ENCODE measurements at regions not wholly inside any gene's neighbourhood (a gene's known extent, or its start where the extent isn't known, plus 50 kb on each side); places are given as distances from the start of the nearest gene placed in this dataset.
"Not testable (repeated sequence)": the region's sequence is repeated elsewhere in the genome, so short reads cannot be mapped to it uniquely, and the experiment has no call there.

DNA sequence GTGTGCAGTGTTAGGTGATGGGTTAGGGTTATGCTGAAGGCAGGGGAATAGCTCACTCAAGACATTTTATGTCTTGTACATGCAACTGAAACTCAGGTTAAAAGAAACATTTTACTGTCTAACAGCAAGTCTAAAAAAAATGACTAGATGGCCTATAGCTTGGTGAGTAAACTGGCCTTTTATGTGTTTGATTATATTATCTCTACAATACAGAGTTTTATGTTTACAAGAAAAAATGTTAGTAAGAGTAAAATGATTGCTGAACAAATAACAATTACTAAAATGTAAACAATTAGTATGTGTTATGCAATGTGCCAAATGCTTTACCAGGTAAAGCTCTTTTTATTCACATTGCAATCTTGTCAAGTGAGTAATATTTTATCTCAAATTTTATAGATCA, 1039.6 kb downstream of the ROBO2 start:
- no peak for DNase-seq

DNA sequence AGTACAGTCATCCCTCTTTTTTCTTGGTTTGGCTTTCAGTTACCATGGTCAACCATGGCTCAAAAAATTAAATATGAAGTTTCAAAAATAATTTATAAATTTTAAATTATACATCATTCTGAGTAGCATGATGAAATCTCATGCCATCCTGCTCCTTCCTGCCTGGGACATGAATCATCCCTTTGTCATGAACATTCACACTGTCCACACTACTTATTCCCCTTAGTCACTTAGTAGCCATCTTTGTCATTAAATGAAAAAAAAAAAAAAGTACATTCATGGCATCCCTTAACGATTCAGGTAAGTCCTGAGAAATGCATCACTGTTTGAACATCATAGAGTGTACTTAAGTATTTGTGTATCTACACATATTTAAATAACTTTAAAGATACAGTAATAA, 1046.3 kb downstream of the ROBO2 start:
- no peak for DNase-seq

DNA sequence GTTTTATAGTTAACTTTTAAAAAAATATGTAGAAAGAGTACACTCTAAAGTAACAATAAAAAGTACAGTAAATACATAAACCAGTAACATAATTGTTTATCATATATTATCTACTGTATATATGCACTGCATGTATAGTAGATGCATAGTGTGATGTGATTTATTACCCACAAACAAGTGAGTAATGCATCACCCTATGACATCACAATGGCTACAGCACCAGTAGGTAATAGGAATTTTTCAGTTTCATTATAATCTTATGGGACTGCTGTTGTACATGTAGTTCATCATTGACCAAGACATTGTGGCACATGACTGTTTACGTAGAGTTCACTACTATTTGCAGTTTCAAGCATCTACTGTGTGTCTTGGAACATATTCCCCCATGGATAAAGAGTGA, 1047.2 kb downstream of the ROBO2 start:
- no peak for DNase-seq

DNA sequence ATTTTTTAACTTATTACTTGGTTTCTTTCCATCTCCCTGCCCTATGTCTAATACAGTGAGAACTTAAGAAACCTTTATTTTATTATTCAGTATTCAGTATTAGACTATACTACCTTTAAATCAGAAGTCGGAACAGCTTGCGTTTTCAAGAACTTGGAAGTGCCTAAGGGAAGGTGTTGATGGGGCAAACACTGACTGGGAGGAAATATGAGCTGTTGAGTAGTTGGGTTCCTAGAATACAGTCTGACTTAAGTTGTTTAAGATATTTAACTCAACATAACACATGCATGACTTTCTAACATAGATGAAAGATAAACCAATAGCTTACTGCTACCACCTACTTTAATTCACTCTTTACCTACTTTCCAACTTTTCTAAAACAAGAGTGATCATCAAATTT, 1048.1 kb downstream of the ROBO2 start:
- no peak for DNase-seq

DNA sequence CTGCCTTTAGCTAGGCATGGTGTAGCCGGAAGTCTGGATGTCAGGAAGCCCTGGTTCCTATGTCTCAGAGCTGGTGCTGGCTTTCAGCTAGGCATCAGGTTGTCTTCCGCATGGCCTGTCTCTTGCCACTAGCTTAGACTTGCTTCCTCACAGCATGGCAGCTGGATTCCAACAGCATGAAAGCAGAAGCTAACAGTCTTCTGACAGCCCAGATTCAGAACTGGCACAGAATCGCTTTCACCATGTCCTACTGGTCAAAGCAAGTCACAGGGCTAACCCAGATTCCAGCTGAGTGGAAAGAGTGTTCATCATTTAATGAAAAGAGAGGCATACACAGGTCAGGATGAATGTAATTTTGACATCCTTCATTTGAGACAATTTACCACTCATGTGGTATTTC, 1050.5 kb downstream of the ROBO2 start:
- no peak for DNase-seq

DNA sequence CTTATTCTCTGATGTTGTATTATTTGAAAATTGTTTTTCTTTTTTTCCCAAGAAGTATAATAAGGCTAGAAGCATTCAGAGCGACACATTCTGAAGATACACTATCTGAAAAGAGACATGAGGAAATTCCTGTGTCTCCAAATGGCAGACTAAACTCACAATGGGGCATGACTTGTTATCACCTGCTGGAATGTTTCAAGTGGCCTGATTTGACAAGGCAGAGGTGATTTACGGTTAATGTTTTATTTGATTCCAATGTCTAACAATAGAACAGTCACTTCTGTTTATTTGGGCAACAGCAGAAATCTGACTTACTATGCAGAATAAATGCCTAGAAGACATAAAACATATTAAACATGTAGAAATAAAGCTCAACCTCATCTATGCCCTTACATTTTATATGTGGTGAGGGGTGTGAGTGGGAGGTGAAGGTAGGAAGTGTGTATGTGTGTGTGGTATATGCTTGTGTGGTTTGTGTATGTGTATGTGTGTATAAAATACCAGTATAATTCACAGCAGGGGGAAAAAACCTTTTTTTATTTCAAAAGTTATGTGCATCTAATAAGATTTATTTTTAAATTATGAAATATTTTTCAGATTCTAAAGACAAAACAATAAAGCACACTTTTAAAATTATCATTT, 1051.7 kb downstream of the ROBO2 start:
- no peak for DNase-seq

DNA sequence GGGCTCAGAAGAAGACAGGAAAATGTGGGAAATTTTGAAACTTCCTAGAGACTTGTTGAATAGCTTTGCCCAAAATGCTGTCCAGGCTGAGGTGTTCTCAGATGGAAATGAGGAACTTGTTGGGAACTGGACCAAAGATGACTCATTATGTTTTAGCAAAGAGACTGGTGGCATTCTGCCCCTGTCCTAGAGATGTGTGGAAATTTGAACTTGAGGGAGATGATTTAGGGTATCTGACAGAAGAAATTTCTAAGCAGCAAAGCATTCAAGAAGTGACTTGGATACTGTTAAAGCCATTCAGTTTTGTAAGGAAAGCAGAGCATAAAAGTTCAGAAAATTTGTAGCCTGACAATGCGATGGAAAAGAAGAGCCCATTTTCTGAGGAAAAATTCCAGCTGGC, 1052.7 kb downstream of the ROBO2 start:
- DNase-seq: not testable (repeated sequence)

DNA sequence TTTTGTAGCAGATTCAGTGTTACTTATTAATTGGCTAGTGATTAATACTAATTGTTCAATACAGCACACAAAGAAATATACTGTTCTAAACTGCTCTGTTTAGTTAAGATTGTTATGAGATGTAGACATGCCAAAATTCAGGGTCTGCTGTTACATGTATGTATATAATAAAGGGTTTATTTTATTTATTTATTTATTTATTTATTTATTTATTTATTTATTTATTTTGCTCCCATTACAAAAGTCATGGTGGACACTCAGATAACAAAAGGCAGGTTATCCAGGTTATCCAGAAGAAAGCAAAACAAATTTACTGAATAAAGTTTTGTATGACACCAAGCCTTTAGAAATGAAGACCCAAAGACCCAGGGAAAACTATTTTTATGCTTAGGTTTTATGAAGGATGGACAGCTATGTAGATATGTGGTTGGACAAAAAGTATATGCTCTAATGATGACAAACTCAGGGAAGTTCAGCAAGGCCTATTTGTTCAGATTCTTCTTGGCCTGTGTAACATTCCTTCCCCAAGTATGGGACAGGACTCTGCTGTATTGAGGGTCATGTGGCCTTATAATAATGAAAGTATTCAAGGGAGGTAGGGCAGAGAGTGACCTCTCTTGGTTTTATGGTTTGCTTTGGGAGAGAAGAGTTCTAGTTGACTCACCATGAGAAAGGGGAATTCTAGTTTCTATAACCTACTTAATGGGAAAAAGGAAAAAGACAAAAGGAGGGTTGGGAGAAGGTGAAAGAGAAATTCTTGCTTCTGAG, 1056.8 kb downstream of the ROBO2 start:
- no peak for DNase-seq

DNA sequence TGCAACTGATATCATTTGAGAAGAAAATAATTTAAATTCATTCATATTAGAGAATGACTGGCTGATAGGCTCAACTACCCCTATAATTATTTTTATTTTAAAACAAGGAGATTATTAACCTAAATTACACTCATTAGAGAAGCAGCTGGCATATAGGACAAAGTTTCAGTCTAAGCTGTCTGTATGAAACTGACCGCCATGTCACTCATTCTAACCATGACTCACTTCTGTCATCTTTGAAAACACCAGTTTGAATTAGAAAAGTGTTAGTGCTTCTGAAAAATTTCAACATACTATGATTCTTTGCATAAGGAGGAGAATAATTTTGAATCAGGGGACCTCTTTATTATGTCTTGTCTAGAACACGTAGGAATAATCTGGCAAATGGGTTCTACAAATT, 1058.5 kb downstream of the ROBO2 start:
- no peak for DNase-seq

DNA sequence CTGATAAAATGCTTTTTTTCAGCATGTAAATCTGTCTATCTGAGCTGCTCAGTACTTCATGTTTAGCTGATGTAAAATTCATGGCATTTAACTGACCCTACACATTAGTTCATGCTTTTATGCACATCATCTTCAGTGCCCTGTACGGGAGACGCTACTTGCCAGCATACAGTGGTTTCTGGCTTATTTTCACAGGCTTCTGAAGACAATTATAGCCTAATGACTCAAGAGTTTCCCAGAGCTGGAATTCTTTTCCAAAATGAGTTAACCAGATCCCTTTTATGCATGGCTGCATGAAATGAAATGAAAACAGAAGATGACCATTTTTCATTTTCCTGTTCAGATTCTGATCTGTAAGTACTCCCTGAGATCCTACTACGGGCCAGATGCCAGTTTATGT, 1061.5 kb downstream of the ROBO2 start:
- no peak for DNase-seq

DNA sequence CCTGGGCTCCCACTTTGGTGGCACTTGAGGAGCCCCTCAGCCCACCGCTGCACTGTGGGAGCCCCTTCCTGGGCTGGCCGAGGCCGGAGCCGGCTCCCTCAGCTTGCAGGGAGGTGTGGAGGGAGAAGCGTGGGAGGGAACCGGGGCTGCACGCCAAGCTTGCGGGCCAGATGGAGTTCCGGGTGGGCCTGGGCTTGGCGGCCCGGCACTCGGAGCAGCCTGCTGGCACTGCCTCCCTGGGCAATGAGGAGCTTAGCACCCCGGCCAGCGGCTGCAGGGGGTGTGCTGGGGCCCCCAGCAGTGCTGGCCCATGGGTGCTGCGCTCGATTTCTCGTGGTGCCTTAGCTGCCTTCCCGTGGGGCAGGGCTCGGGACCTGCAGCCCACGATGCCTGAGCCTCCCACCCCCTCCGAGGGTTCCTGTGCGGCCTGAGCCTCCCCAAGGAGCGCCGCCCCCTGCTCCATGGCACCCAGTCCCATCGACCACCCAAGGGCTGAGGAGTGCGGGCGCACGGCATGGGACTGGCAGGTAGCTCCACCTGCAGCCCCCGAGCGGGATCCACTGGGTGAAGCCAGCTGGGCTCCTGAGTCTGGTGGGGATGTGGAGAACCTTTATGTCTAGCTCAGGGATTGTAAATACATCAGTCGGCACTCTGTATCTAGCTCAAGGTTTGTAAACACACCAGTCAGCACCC, 1068.5 kb downstream of the ROBO2 start:
- DNase-seq: not testable (repeated sequence)

DNA sequence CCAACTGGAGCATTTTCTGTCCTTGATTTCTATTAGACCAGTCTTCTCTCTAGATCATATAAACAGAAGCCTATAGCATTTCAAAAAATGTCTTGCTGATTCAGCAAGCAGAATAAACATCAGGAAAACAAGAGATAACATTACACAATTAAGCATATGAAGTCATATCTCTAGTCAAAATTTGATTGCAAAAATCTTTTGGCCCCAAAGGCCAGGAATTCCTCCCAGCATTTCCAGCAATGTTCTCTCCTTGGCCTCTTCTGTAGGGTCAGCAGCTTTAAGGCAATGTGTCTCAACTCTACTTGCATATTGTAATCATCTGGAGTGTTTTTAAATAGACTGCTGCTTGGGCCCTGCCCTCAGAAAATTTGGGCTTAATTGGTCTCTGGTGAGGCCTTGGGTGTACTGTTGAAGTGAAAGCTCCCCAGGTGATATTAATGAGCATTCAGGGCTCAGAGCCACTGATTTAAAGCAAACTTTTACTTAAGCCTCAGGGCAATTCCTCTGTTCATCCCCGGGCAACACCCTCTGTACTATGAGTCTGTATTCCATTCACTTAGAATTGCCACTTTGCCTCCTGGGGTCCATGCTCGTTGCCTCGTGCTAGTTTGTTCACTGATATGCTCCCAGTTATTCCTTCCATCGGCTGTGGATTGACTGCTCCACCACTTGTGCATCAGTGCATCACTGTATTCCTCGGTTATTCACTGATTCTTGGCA, 1072.6 kb downstream of the ROBO2 start:
- no peak for DNase-seq

DNA sequence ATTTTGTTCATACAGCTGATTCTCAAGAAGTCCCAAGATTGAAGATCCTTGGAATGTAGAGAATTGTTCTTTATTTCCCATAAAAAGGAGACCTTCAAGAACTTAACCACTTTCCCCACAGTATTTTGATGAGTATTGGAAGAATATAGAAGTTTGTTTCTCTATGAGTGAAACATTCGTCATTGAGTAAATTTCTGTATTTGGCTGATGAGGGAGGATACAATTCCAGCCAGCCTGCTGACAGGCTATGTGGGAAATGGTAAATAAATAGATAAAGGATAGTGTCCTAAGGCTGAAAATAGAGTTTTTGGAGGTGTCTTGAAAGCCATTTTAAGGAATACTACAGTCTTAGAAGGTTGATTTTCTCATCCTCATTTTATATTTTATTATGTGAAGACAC, 1076.1 kb downstream of the ROBO2 start:
- DNase-seq: no peak

DNA sequence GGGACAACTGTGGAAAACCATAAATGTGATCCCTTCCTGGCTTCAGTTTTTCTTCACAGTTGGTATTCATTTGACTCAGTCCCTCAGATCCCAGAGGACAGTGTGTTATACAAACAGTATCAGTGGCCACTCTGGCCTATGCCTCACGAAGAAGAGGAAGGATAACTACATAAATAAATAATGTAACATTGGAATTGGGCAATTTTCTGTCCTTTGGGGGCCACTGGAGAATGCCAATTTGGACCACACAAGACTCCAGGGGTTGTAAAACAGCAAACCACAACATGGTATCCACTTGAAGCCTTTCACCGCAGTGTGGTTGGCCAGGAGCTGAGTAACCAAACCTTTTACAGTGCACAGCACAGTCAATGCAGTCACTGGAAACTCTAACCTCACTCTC, 1077.0 kb downstream of the ROBO2 start:
- no peak for DNase-seq

DNA sequence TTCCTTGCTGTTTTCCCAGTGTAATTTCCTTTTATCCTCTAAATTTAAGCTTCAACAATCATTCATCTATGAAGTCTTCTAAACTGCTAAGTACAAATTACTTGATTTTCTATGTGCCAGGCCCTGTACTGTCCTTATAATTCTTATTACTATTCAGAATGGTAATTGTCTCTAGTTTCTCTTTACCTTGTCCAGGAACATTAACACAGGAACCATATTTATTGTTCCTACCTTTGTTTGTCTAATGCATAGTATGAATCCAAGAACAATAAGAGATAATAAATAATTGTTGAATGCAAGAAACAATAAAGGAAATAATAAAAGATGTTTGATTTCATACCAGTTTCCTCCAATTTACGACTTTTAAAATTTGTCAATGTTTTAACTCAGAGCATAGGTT, 1083.2 kb downstream of the ROBO2 start:
- no peak for DNase-seq

DNA sequence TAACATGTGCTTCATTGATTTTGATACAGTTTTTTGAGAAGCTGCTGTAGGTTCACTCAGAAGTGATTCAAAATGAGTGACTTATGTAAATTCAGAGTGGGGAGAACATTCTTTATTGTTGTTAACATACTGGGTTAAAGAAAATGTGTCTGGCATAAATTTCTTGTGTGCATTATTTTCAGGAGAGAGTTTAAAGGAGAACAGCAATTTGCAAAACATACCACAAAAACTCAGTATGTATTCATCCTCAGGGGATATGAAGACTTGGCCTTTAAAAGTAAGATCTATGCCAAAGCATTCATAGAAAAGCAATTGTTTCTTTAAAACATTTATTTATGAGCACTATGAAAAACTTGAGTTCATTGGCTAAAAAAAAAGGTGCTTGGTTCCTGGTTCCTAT, 1089.8 kb downstream of the ROBO2 start:
- no peak for DNase-seq

DNA sequence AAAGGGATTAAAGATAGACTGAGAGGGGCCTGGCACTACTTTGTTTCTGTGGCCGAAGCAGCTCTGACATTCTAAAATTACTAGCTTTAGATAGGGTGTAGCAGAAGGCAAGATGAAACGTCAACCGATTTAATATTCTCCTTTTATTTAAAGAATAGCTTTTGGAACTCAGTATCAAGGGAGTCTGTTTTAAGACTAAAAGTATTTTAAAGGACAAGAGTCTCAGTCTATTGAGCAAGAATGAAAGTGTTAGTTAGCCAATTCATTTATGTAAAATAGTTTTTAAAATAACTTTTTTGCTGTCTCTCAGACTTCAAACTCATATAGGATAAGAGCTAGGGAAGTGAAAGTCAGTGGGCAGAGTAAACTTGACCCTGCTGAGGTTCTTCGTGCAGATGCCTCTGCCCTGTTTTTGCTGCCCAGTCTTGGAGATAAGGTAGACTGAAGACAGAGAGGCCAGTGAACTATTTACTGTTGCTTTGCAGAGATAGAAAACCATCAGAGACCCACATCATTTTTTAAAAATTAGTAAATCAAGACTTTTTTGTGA, 1090.9 kb downstream of the ROBO2 start:
- no peak for DNase-seq

DNA sequence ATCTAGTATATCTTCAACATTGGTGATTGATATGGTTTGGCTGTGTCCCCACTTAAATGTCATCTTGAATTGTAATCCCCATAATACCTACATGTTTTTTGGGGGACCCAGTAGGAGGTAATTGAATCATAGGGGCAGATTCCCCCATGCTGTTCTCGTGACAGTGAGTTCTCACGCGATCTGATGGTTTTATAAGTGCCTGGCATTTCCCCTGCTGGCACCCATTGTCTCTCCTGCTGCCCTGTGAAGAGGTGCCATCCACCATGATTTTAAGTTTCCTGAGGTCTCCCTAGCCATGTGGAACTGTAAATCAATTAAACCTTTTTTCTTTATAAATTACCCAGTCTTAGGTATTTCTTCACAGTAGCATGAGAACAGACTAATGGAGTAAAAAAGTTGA, 1094.6 kb downstream of the ROBO2 start:
- DNase-seq: no peak

DNA sequence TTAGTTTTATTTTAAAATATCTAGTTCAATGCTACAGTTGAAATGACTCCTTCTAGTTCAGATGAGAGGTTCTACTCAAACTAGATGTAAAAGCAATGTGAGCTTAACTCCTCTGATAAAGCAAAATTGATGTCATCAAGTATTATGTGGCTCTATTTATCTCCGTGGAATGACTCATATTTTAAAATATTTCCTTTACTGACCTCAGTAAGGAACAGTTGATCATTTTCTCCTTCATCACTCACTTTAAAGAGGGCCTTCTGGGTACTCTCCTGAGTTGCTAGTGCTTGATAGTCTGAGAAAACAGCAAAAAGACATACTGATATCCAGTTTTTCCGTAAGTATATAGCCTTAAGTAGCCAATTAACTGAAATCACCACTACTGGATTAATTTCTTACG, 1099.3 kb downstream of the ROBO2 start:
- no peak for DNase-seq

DNA sequence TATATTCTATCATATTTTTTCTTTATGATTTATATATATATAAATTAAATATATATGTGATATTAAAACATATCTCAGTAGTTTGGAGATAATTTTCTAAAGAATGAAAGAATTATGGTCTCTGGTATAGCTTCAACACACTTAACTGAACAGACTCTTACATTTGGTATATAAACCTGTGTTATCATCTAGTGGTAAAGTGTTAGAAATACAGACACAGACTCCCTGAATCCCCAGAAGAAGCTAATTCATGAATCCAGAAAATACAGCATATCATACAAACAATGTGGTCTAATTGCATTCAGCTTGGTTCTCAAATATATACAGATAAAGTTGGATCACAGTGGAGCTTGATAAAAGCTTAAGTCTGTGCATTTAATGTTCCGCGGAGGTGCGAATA, 1100.4 kb downstream of the ROBO2 start:
- no peak for DNase-seq

DNA sequence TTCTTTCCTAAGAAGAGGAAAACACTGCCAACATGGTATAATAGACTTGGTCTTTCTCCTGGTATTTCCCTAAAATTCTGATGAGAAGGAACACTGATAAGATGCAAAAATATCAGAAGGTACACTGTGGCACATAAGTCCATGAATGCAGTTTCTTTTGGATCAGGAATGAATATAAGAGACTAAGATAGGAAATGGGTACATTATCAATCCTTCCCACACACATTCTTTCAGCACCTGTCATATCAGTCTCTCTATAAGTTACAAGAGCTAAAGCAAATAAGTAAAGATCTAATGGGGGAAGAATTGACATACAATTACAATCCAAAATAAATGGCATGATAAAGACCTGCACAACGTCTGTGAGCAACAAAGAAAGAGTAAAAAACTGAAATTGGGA, 1101.0 kb downstream of the ROBO2 start:
- DNase-seq: no peak

DNA sequence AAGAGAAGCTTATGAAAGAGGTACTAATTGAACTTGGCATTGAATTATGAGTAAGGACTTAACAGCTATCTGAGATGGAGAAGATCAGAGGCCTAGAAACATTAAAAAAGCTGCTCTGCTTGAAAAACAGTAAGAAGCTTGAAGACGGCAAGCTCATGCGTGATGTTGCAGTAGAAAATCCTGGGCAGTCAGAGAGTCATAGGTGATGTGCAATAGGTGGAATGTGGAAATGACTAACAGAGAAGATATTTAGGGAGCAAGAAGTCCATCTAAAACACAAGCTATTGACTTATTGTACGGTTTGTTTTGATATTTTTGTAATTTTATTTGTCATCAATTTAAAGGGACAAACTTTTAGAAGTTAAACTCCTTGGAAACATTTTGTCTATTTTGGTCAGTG, 1101.4 kb downstream of the ROBO2 start:
- DNase-seq: no peak

Data from amygdala (tissue), 56 donors.